Fibroblast of skin of left quadriceps (primary cell): ENCODE measurements at regions not wholly inside any gene's neighbourhood (a gene's known extent, or its start where the extent isn't known, plus 50 kb on each side); places are given as distances from the start of the nearest gene placed in this dataset.

Experiments
- DNase-seq, 2 experiments: peaks; one replicate each; pipeline ENCODE4 v3.0.0-alpha.2; 2013; ENCODE audit warnings: low read depth in 2 of 2

DNA sequence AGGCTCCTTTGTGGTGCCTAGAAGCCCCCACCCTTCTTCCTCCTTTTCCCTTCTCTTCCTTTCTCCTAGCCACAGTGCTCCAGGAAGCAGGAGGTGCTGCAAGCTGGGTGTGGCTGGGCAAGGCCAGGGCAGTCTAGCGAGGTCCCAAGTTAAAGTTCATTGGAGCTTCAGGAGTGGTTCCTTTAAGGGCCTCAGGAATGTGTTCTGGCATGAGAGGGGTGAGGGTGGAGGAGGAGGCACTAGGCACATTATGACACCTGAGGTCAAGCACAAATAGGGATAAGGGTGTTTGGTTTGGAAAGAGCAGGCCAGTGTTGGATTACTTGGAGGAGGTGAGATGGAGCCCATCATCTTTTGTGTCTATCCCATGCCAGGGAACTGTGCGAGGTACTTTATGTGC, 258.7 kb downstream of the TLE3 start:
- no peak for DNase-seq

DNA sequence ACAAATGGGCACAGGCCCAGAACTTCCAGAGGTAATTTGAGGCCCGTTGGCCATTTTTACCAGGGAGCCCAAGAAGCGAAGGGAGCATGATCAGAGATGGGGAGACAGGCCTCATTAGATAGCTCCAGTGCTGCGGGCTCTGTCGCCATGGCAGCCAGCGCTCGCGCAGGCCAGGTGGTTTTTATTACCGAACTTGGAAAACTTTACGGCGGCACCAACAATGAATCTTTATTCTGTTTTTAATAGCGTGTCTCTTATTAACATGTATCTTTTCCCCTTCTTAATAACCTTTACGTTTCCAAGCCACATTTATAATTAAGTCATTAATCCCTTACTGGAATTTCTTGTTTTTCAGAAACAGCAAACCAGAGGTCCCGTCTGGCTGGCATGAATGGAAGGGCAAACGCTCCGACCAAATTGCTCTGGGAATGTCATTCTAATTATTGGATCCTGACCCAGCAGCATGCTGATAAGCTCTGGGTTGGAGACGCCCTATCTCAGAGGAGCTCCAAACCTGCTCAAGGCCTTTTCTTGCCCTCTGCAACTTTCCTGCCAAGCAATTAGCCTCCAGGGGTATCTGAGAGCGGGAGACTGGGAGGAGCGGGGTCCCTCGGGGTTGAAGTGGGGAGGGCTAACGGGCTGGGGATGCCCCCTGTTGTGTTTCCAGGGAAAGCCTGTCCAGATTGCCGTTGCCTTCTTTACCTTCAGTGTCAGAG, 256.4 kb downstream of the TLE3 start:
- DNase-seq = no peak

DNA sequence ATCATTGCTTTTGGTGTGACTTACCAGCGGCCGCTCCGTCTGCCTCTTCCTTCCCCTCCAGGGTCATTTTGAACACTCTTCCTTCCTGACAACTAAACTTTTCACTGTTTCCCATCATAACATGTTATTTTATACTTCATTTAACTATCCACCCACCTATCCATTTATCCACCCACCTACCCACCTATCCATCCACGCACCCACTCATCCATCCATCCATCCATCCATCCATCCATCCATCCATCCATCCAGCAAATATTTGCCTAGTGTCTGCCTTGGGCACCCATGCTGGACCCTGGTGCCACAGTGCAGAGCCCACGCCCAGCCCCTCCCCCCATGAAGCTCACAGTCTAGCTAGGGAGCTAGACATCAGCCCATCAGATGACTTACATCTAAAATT, 254.9 kb downstream of the TLE3 start:
- no peak for DNase-seq

DNA sequence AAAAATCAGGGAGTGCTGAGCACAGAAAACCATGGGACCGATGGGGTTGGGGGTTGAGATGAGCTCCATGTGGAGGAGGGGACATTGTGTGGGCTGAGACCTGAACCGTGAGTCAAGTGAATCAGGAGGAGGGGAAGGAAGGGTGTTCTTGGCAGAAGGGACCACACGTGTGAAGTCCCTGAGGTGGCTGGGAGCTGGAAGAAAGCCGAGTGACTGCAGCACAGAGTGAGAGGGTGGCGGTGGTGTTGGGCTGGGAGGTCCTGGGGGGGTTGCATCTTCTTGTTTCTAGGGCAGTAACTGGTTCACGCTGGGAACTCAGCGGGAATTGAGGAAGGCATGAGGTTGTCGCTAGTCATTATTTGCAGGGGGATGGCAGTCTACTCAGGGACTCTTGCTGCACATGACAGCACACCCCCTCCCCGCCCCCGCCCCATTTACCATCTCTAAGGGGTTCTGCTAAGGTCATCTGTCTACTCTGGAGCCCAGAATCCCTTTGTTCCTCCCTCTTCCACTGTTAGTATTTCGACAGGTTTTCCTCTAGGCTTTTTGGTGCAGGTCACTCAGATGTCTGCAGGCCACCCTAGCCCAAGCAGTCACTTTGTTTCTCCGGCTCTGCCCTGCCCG, 254.3 kb downstream of the TLE3 start:
- DNase-seq = no peak

DNA sequence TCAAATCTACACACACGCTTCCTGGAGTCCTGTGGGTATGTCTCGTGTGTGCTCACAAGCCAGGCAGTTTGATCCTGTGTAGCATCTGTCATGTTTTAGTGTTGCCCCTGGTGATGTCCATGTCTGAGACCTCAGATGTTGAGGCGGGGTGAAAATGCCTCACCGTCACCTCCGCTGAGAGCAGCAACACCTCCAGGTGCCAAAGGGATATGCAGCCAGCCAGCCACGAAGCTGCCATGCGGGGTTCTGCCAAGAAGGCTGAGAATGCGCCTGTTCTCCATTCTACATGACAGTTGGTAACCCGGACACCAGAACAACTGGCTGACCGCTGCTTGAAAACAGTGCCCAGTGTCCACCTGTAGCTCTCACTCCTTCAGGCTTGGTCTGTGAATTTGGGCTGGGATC, 253.8 kb downstream of the TLE3 start:
- DNase-seq = no peak

DNA sequence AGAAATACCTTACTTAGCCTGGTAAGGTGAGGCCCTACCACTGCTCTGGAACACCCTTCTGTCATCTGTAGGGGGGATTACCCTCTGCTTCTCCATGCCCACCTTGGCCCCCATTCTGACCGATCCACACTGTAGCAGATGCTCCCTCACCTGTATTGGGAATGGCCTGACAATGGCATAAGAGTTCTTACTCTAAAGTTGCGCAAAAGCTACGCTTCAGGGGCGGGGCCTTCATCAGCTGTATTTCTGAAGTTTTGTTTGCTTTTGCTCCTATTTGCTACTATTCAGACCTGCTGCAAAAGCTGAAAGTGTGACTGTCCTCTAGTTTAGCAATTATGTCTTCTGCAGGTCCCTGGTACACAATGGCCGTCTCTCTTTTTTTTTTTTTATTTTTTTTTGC, 252.6 kb downstream of the TLE3 start:
- no peak for DNase-seq

DNA sequence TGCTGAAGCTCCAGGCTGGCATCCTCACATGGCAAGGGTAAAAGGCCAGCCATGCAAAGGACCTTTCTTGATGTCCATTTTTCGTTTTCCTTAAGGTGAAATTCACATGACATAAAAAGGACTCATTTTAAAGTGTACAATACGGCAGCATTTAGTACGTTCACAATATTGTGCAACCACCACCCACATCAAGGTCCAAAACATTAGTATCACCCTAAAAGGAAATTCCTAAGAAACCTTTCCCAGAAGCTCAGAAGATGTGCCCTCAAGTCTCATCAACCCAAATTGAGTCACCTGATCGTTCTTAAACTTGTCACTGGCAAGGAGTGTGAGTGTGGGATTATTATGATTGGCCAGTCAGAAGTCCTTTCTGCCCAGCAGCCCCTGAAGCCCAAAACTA, 250.1 kb downstream of the TLE3 start:
- no peak for DNase-seq

DNA sequence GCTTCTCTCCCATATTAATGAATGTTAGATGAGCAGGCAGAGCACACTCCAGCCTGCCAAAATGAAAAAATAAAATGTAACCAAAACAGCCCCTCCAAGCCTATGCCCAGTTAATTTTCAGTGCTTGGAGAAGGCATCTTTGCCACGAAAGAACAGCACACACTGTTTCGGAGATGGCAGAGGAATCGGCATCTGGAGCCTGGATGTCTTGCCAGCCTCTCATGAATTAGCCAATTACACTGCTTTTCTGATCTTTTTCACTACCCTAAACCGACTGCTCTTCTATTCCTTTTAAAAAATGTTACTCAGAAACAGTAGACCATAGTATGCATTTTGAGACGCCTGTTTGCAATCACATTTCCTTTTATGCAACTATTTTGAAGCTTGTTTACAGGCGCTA, 249.6 kb downstream of the TLE3 start:
- DNase-seq = no peak

DNA sequence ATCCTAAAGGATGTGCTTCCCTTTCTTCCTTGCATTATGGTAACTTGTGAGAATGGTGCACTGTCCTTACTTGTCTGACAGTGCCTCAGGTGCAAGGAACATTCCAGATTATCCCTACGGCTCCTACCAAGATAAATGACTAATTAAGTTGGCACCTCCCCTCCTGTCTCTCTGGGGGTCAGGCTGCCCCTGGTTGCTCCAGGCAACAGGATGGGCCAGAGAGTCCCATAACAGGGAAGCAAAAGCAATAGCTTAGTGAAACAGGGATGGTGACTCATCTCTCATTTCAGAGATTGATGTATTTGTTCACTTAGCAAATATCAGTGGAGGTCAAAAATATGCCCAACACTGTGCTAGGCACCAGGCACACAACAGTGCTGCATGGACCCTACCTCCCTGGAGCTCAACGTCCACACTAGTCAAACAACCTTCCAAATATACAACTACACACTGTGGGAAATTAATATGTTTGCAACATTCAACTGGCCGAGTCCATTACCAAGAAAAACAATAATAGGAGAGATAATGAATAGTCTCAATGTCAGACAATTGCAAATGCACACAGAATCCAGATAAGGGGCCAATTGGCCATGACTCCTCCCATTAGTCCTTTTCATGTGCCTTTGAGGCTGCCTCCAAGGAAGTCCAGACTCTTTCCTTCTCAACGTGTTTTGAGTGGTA, 249.0 kb downstream of the TLE3 start:
- no peak for DNase-seq

DNA sequence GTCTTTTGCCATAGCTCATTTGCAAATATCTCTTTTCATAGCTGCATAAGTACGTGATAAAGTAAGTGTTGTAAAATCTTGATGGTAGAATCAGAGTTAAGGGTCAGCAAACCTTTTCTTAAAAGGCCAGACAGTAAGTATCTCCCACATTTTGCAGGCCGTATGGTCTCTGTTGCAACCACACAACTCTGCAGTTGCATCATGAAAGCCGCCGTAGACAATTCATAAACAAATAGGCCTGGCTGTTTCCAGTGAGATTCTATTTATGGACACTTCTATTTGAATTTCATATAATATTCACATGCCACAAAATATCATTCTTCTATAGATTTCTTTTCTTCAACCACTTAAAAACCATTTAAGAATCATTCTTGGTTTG, 248.5 kb downstream of the TLE3 start:
- DNase-seq = no peak

DNA sequence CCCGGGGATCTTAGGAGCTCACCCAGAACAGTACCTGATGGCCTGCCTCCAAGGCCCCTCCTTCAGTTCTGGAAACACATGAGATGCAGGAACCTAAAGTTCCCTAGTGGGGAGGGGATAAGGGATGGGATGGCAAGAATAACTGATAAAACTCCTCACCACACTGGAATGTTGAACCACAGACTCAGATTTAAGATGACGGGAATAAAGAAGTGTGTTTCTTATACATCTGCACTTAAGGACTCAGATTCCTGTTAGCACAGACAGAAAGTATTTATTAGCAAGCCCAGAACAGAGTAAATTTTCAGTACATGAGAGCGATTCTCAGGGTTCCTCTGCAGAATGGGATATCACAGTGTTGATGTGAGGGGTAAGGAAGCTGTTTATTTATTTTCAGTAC, 245.2 kb downstream of the TLE3 start:
- peak; percentile 85 to 87 for DNase-seq

DNA sequence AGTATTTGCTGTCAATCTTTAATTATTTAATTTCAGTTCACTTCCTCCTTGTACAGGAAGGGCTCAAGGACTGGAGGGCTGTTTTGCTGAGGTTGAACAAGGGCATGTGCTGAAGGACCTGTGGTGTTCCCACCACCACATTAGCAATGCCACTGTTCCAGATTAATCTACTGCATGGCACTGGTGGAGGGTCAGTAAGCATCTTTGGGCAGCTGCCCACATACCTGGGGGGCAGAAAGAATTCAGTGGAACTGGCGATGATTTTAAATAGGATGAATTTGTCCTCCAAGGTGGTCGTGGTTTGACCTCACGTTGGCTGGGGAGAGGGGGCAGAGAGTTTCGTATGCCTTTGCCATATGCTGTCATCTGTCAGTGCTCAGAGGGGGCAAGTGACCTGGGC, 244.8 kb downstream of the TLE3 start:
- no peak for DNase-seq

DNA sequence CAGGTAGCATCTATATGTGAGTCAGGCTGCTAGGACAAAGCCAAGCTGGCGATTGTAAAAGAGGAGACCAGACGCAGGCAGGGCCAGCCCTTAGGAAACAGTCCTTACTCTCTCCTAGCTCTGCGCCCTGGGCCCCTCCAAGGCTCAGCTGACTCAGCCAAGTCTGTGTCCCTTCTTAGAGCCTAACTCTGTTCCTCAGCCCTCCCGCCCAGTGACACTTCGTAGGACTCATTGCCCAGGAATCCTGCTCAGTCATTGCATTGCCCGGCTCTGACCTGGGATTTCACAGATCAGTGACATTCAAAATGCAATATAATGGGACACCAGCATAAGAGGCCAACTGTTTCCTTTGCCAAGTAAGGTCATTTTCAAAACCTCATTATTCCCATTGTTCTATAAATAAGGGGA, 244.2 kb downstream of the TLE3 start:
- peak; percentile 55 to 61 for DNase-seq

DNA sequence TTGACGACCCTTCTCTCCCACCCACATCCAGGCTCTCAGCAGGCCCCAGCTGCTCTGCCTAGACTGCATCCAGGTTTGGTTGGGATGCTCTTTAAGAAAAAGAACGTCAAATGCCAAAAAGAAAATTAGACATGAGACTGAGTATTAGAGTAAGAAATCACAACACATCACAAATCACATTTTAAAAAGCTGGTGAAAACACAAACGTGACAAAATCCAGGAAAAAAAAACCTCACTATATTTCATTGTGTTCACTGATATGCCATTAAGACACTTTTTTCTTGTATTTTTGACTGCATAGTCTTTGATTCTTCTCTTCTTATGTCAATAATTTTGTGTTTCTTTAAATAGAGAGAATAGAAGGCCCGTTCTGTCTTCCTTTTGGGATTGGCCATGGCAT, 243.7 kb downstream of the TLE3 start:
- DNase-seq = peak; percentile 45 to 46

DNA sequence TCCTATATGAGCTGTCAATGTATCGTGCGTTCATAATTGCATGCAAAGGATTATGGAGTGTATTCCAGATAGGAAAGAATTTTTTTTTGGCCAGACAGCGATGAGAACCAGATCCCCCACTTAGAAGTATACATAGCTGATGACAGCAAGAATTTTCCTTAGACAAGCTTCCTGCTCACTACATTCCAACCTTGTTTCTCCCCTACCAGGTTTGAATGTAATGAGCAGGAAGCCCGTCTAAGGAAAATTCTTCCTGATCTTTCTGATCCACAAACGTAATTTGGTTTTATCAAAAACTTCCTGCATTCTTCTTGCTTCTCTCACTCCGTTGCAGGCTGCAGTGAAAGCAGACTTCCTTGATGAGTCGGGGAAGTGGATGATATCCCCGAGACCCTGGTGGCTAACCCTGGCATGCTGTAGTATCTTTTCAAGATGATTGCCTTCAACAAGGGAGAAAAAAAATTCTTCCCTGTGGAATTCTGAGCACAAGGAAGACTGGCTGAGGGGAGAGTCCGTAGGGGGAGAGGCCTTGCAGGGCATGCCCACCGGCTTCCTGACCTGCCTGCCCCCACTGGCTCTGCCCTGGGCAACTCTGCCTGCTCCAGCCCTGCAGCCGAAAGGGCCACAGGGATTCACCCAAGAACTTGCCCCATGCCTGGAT, 243.1 kb downstream of the TLE3 start:
- DNase-seq = peak; percentile 95 to 96

DNA sequence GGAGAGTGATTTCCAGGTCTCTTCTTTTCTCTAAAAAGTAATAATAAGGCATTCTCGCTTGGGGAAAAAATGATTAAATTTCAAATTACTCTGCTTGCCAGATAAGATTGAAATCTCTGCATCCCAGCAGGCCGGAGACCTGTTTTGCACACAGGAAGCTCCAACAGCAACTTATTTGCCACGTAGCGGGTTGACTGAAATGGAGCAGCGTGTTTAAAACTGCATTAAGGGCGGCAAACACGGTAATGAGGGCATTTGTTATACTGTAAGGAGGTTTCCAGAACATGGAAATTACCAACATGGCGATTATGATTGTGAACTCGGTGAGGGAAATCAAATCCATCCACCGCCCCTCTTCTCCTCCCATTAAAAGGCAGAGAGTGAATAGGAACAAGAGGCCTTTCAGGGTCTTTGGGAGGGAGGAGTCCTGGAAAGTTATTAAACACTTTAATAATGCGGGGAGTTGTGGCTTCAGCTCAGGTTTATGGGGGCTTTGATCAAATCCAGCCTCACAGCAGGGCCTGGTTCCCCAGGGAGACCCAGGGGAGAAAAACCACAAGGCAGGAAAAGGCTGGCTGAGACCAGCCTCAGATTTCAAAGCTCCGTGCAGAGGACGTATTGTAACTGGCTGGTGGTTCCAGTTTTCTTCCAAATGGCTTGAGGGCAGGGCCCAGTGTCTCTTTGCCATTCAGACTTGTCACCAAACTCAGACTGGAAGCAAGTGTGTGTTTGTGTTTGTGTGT, 242.3 kb downstream of the TLE3 start:
- DNase-seq = peak; percentile 43 to 52

DNA sequence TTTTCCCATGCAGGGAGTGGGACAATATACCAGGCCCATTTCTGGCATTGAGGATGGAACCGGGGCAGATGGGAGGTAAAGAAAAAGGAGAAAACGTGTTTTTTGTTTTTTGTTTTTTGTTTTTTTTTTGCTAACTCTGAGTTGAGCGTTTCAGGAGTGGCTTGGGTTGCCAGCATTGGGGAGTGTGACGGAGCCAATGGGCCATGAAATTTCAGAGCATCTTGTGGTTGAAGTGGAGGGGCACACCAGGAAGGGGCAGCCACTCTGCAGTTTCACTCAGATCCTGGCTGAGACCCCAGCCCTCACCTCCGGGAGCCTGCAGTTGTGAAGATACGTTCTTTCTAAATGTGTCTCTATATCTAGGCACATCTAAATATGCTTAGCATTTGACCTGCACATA, 240.5 kb downstream of the TLE3 start:
- no peak for DNase-seq

DNA sequence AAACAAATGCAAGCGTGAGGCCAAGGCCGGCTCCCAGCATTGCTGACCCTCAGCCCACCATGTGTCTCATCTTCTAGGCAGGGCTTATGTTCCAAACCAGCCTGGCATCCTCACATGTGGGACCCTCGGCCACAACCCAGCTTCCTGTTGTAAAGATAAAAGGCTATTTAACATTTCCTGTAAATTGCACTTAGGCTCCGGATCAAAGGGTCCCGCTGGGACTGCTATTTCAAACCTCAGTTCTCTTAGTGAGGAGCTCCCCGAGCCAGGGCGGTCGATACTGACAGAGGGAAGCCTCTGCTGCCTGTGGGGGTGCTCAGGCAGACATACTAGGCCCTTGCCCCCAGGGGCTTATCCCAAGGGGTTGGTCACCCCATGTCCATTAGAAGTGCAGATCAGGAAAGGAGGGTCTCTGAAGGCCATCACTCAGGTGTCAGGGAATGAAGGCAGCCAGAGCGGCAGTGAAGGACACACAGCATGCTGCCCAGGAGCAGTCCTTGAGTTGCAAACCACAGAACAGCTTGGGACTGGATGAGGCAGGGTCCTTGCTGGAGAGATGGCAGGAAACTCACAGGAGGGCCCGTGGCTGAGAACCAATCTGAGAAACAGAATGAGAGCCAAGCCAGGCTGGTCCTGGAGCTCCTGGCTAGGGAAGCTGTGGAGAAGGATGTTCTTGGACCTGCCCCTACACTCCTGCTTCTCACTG, 239.9 kb downstream of the TLE3 start:
- DNase-seq = no peak

DNA sequence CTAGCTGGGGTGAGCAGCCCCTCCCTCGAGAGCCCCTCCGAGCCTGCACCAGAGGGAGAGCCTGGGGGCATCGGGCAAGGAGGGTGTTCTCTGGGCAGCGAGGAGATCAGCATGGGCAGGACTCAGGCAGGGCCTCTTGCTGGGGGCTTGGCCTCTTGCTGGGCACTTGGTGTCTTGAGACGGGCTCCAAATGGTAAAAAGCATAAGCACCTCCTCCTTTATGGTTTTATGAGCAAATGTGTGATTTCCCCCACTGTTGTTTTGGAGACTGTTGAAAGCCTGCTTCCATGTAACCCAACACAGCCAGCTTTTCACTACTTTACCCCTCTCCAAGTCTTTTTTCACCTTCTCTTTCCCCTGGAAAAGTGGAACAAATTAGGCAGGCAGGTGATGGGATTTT, 239.3 kb downstream of the TLE3 start:
- no peak for DNase-seq

DNA sequence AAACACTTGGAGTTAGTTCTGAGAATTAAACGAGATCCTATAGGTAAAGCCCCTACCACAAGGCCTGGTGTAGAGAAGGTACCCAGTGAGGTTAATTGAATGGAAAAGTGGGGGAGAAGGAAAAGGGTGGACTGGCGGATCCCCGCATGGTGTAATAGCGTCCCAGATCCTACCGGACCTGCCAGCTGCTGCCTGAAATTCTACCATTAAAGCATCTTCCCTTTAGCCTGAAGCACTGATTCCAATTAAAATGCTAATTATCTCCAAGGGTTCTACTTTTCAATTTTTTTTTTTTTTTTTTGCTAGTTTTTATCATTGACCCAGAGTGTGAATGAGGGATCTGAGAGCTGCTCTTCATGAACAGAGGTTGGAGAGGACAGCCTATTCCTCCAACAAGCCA, 237.9 kb downstream of the TLE3 start:
- DNase-seq = no peak

DNA sequence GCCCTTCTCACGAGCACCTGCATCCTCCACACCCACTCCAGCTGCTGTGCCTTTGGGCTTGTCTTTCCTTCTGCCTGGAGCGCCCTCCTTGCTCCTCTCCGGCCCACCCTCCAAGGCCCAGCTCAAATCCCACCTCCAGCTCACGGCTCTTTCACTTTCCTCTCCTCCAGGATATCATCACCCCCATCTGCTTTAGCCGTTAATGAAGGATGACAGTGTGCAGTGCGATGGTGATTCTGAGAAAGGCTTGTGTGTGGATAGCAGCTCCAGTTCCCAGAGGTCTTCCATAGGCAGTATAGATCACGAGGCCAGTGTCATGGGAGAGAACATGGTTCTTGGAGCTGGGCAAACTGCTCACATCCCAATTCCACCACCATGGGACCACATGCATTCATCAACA, 237.4 kb downstream of the TLE3 start:
- DNase-seq = no peak
